ENCODE measurements at regions not wholly inside any gene's neighbourhood (a gene's known extent, or its start where the extent isn't known, plus 50 kb on each side); places are given as distances from the start of the nearest gene placed in this dataset.

- TF ChIP-seq EZH2phosphoT487 (IDR thresholded peaks at IDR 0.05; ENCODE audit: low read depth) (no peak), CTCF (IDR thresholded peaks at IDR 0.05; ENCODE audit: low read depth, low read length) (no peak)
Observed at GRCh38 chr9:31519424-31519823, 865.0 kb upstream of the ACO1 start.
